HL-60 (cell line): ENCODE measurements at regions not wholly inside any gene's neighbourhood (a gene's known extent, or its start where the extent isn't known, plus 50 kb on each side); places are given as distances from the start of the nearest gene placed in this dataset.

Source experiments
- DNase-seq, 2 experiments: peaks; one replicate each; pipeline ENCODE4 v3.0.0-alpha.2; 2010 to 2020; ENCODE audit warnings: low read depth in 1 of 2, low spot score in 1 of 2
- H3K27ac ChIP-seq: fragments of 250-450 bp; sonication (Bioruptor Pico); replicated peaks from 2 replicates; pipeline ENCODE4 v1.5.1; 2020; ENCODE audit warnings: mild to moderate bottlenecking, moderate library complexity
- H3K27me3 ChIP-seq: fragments of 250-450 bp; sonication (Bioruptor Pico); 2 replicates; pipeline ENCODE4 v1.5.1; 2021; ENCODE audit warnings: mild to moderate bottlenecking, moderate library complexity; ENCODE audit not compliant: insufficient read depth, poor library complexity, severe bottlenecking
- H3K4me3 ChIP-seq: replicated peaks from 2 replicates; pipeline ENCODE4 v1.5.1; 2011; ENCODE audit warnings: mild to moderate bottlenecking, control low read depth, low read length; ENCODE audit not compliant: insufficient read depth
- CTCF ChIP-seq: IDR thresholded peaks from one replicate; pipeline ENCODE4 v1.5.1; 2011; ENCODE audit warnings: low read length, control low read depth, inconsistent platforms; ENCODE audit not compliant: insufficient read depth
- GABPA ChIP-seq: IDR thresholded peaks from 2 replicates; pipeline ENCODE4 v1.6.1; 2012; ENCODE audit warnings: low read depth
- POLR2AphosphoS5 ChIP-seq: IDR thresholded peaks from 2 replicates; pipeline ENCODE4 v1.6.1; 2012; ENCODE audit warnings: low read depth
- REST ChIP-seq: IDR thresholded peaks from 2 replicates; pipeline ENCODE4 v1.6.1; 2012; ENCODE audit warnings: low read depth; ENCODE audit not compliant: insufficient replicate concordance
- SPI1 ChIP-seq: IDR thresholded peaks from 2 replicates; pipeline ENCODE4 v1.6.1; 2012; ENCODE audit warnings: low read depth, mild to moderate bottlenecking, borderline replicate concordance

- no peak overlapping the region for H3K27ac ChIP-seq
- peaks cover 15% of the 10 kb centered on the region for H3K27me3 ChIP-seq
- TF ChIP-seq SPI1 (no peak), POLR2AphosphoS5 (no peak), CTCF (no peak), REST (no peak)
- H3K4me3 ChIP-seq: no peak overlapping the region
- no peak for DNase-seq
Measured at GRCh38 chr11:112606656-112607055, 346.0 kb upstream of the PLET1 start.

- no peak for TF ChIP-seq SPI1
- TF ChIP-seq GABPA: no peak
- TF ChIP-seq REST: no peak
- TF ChIP-seq POLR2AphosphoS5: no peak
- TF ChIP-seq CTCF: no peak
- Histone ChIP-seq H3K27ac (no peak overlapping the region), H3K27me3 (no peaks in the 10 kb centered on the region), H3K4me3 (no peak overlapping the region)
- DNase-seq: no peak
Measured at GRCh38 chr11:112608509-112608908, 347.8 kb upstream of the PLET1 start.

GRCh38 chr11:112610494-112610893 lies 349.8 kb upstream of the PLET1 start:
- Histone ChIP-seq H3K27me3 (no peaks in the 10 kb centered on the region), H3K27ac (no peak overlapping the region), H3K4me3 (no peak overlapping the region)
- DNase-seq: no peak
- TF ChIP-seq GABPA (no peak), SPI1 (no peak), REST (no peak), POLR2AphosphoS5 (no peak), CTCF (no peak)
